DMS79 (cell line): ENCODE measurements at regions not wholly inside any gene's neighbourhood (a gene's known extent, or its start where the extent isn't known, plus 50 kb on each side); places are given as distances from the start of the nearest gene placed in this dataset.

ENCODE experiments used
- DNase-seq: peaks from one replicate; lab custom pipeline; 2025; lab: John Stamatoyannopoulos, UW

GRCh38 chr5:60335913-60336312, 364.1 kb downstream of the DEPDC1B start:
- no peak for DNase-seq

GRCh38 chr5:60334281-60334713, 365.7 kb downstream of the DEPDC1B start:
- DNase-seq, result no peak

GRCh38 chr5:60333005-60333571, 366.9 kb downstream of the DEPDC1B start:
- DNase-seq, result no peak

- DNase-seq, result no peak
These were observed 367.5 kb downstream of the DEPDC1B start for GRCh38 chr5:60332244-60333004.

GRCh38 chr5:60330236-60330635, 369.7 kb downstream of the DEPDC1B start:
- DNase-seq, result no peak

DNA sequence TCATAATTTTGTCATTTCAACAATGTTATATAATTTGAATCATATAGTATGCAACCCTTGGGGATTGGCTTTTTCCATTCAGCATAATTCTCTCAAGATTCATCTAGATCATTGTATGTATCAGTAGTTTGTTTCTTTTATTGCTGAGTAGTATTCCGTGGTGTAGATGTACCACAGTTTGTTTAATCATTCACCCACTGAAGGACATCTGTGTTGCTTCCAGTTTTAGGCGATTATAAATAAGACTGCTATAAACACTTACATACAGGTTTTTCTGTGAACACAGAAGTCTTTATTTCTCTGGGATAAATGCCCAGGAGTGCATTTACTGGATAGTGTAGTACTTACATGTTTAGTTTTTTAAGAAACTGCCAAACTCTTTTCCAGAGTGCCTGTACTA, 374.1 kb downstream of the DEPDC1B start:
- DNase-seq, result no peak

GRCh38 chr5:60323596-60323995, 376.4 kb downstream of the DEPDC1B start:
- DNase-seq, result no peak

GRCh38 chr5:60312098-60312497, 387.9 kb downstream of the DEPDC1B start:
- no peak for DNase-seq

DNA sequence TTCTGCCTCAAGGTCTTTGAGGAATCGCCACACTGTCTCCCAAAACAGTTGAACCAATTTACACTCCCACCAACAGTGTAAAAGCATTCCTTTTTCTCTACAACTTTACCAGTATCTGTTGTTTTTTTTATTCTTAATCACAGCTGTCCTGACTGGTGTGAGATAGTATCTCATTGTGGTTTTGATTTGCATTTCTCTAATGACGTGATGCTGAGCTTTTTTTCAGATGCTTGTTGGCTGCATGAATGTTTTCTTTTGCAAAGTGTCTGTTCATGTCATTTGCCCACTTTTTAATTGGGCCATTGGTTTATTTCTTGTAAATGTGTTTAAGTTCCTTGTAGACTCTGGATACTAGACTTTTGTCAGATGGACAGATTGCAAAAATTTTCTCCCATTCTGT, 400.0 kb downstream of the DEPDC1B start:
- no peak for DNase-seq

- DNase-seq, result peak; percentile 32
These were observed 402.3 kb downstream of the DEPDC1B start for GRCh38 chr5:60297658-60298057.

- no peak for DNase-seq
These were observed 401.9 kb upstream of the PDE4D start for GRCh38 chr5:60295423-60295822.

- no peak for DNase-seq
These were observed 400.0 kb upstream of the PDE4D start for GRCh38 chr5:60293518-60293917.

DNA sequence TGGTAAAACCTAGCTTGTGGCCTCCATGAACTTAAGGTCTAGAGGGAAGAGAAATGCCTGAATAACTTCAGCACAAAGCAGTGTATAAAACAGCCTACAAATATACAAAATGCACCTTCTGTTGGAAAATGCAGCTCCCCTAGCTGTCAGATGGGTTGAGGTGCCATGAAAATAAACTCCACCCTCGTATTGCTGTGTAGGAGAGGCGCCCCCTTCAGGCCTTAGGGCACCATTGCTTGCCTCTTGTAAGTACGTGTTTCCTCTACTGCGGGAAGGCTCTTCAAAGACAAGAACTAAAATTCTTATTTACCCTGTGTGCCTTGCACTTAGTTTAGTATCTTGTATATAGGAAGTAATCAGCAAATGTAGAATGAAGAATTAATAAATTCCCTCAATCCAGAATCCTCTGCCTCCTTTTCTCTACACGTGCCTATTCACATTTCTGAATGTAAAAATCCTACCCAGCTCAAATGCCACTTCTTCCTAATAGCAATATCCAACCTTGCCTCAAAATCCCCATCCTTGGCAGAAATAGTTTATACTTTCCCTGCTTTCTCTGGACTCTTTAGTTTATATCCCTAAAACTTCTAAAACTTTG, 393.7 kb upstream of the PDE4D start:
- no peak for DNase-seq

DNA sequence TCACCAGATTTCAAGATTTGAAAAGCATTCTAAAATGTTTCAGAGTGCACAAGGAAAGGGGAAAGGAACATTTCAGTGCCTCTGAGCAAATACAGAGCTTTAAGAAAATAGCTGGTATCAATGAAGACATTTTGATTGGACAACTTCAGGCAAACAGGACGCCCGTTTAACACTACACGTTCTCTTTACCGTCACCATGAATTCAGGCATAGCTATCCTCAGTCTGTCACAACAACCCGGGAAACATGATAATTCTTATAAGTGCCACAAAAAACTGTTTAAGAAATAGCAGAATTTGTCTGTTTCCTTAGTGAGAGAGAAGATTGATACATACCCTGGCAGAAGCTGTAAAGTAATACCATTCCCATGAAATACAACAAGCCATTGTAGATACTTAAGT, 392.4 kb upstream of the PDE4D start:
- DNase-seq, result no peak

- no peak for DNase-seq
These were observed 387.4 kb upstream of the PDE4D start for GRCh38 chr5:60280943-60281342.

GRCh38 chr5:60277941-60278340, 384.4 kb upstream of the PDE4D start:
- DNase-seq, result no peak

- no peak for DNase-seq
These were observed 381.2 kb upstream of the PDE4D start for GRCh38 chr5:60274747-60275146.

- DNase-seq, result no peak
These were observed 378.0 kb upstream of the PDE4D start for GRCh38 chr5:60271517-60271916.

GRCh38 chr5:60267907-60268306, 374.4 kb upstream of the PDE4D start:
- DNase-seq, result no peak

- DNase-seq, result no peak
These were observed 369.8 kb upstream of the PDE4D start for GRCh38 chr5:60263346-60263745.

GRCh38 chr5:60262576-60263295, 369.2 kb upstream of the PDE4D start:
- no peak for DNase-seq

DNA sequence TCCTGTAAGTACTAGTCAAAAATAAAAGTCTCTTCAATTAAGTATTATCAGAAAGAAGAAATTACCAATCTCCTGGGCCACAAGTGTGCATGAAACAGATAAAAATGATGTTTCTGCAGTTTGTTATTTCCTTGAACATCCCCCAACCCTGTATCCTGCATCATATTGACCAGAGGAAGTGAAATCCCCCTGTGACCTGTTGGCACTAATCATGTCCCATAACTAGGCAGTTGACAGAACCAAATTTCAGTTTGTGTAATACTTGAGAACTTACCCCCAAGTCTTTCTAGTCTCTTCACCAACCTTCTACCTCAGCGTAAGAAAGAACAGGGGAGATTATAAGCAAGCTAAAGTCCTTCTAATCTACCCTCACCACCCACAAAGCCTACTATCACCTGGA, 368.2 kb upstream of the PDE4D start:
- DNase-seq, result no peak

GRCh38 chr5:60260658-60261057, 367.1 kb upstream of the PDE4D start:
- DNase-seq, result no peak
